Embryonic facial prominence (tissue), 1 donor: ENCODE measurements at regions not wholly inside any gene's neighbourhood (a gene's known extent, or its start where the extent isn't known, plus 50 kb on each side); places are given as distances from the start of the nearest gene placed in this dataset.
"Not testable (repeated sequence)": the region's sequence is repeated elsewhere in the genome, so short reads cannot be mapped to it uniquely, and the experiment has no call there.

Source experiments
- DNase-seq: peaks from one replicate; pipeline ENCODE4 v3.0.0-alpha.2; 2016; ENCODE audit errors: extremely low spot score

DNA sequence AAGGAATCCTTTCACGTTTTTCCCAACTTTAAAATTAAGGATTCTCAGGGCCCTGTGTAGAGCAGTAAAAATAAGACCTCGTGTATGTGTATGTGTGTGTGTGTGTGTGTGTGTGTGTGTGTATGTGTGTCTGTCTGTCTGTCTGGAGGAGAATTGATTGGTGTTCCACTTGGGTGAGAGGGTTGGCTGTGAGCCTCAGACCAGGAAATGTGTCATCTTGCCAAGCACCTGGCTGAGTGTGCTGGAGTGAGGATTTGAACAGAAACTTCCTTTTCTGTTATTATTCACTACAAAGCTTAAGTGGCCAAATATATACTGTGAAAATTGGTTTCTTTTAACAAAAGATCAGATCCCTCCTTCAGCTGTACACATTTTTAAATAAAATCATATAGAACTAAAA lies 103.6 kb upstream of the NUDT6 start:
- not testable (repeated sequence) for DNase-seq

GRCh38 chr4:123031664-123032063 lies 109.3 kb upstream of the NUDT6 start:
- no peak for DNase-seq

DNA sequence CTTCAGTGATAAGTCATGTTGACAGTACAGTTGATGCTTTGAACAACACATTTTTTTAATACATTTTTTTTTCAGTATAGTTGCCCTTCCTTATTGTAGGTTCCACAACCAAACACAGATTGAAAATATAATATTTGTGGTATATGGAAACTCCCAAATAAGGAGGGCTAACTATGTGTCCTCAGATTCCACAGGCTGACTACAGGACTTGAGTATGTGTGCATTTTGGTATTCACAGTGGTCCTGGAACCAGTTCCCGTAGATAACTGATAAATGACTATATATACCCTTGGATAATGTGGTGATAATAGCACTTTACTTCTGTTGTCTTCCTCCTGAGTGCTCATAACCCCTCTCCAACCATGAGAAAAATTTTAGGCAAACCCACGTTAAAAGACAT lies 111.6 kb upstream of the NUDT6 start:
- DNase-seq, result no peak

GRCh38 chr4:123035239-123035638 lies 112.8 kb upstream of the NUDT6 start:
- DNase-seq, result no peak

DNA sequence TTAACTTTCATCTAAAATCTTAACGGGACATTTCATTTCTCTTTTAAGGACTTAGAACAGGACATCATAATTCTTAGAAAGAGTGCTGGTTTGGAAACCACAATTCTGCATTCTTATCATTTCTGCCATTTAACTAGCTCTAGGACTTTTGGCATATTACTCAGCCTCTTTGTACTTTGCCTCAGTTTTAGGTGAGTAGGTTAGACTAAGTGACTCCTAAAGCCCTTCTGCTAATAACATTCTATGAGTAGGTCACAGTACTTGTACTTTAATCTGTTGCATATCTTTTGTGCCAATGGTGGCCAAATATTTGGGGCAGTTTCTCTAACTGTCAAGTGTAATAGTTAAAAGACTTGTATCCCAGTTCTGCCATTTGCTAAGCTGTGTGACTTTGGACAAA lies 115.4 kb upstream of the NUDT6 start:
- no peak for DNase-seq

- no peak for DNase-seq
Measured at GRCh38 chr4:123042095-123042494, 119.7 kb upstream of the NUDT6 start.

GRCh38 chr4:123043013-123043412 lies 120.6 kb upstream of the NUDT6 start:
- DNase-seq, result no peak

DNA sequence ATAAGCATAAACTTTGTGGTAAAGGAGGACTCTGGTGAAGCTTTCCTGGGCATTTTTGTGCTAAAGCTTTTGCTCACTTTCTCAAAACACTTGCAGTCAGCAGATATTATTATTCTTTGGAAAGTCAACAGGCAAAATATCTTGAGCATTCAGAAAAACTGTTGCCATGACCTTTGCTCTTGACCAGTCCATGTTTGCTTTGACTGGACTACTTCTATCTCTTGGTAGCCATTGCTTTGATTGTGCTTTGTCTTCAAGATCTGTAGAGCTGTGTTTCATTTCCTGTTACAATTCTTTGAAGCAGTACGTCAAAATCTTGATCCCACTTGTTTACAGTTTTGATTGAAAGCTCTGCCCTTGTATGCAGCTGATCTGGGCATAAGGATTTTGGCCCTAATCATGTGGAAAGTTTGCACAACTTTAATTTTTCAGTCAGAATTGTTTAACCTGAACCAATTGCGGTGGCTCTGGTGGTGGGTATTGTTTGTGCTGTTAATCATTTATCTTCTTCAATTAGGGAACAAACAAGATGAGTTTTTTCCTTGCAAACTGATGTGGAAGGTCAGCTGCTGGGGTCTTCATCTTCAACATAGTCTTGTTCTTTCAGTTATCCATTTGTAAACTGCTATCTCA lies 121.5 kb upstream of the NUDT6 start:
- DNase-seq, result no peak

DNA sequence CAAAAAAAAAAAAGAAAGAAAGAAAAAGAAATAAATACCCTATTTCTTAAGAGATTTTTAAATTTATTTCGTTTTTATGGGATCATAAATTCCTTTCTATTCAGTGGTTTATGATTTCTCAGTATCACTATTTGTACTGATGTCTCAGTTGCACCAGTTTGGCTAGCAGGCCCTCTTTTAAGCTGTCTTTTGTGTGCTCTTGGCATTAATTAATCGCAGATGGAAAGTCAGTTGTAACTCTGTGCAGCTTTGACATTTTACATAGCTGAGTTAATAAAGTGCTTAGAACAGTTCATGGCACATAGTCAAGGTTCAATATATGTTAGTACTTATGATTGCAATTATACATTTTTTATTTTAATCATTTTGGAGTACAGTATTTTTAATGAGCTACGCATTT lies 123.7 kb upstream of the NUDT6 start:
- DNase-seq, result no peak

GRCh38 chr4:123050018-123050417 lies 127.6 kb upstream of the NUDT6 start:
- DNase-seq, result no peak

- DNase-seq, result no peak
Measured at GRCh38 chr4:123052007-123052406, 129.6 kb upstream of the NUDT6 start.

- no peak for DNase-seq
Measured at GRCh38 chr4:123055943-123056342, 133.5 kb upstream of the NUDT6 start.

GRCh38 chr4:123060039-123060770 lies 137.8 kb upstream of the NUDT6 start:
- DNase-seq, result no peak

- DNase-seq, result no peak
Measured at GRCh38 chr4:123064390-123064789, 142.0 kb upstream of the NUDT6 start.

DNA sequence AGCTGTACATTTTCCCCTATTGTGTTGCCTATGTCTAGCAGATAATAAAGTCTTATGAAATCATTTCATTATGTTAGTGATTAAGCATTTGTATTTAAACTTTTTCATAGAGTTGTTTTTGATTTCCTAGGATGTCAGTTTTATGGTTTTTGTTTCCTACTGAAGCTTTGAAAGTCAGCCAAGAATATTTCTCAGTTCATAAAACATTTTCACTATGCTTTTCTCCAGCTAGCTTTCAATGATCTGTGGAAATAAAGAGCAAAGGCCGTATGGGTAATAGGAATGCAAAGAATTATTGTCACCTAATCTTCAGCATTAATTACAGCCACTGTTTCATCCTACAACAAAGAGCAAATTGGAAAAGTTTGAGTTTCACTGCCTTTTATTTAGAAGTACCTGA lies 145.7 kb upstream of the NUDT6 start:
- no peak for DNase-seq

- DNase-seq, result no peak
Measured at GRCh38 chr4:123072060-123072459, 149.7 kb upstream of the NUDT6 start.

GRCh38 chr4:123073650-123074049 lies 151.3 kb upstream of the NUDT6 start:
- no peak for DNase-seq

- DNase-seq, result no peak
Measured at GRCh38 chr4:123077330-123077729, 154.9 kb upstream of the NUDT6 start.

GRCh38 chr4:123081971-123082370 lies 159.6 kb upstream of the NUDT6 start:
- DNase-seq, result no peak

GRCh38 chr4:123083646-123084045 lies 161.2 kb upstream of the NUDT6 start:
- no peak for DNase-seq

DNA sequence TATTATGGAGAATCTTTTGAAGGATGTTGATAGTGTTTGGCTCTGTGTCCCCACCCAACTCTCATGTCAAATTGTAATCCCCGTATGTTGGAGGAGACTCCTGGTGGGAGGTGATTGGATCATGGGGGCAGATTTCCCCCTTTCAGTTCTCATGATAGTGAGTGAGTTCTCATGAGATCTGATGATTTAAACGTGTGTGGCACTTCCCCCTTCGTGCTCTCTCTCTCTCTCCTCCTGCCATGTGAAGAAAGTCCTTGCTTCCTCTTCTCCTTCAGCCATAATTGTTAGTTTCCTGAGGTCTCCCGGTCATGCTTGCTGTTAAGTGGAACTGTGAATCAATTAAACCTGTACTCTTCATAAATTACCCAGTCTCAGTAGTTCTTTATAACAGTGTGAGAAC lies 166.1 kb upstream of the NUDT6 start:
- DNase-seq, result no peak

- DNase-seq, result no peak
Measured at GRCh38 chr4:123090886-123091285, 168.5 kb upstream of the NUDT6 start.

- no peak for DNase-seq
Measured at GRCh38 chr4:123092586-123092985, 170.2 kb upstream of the NUDT6 start.

GRCh38 chr4:123093236-123093635 lies 170.8 kb upstream of the NUDT6 start:
- no peak for DNase-seq
